22Rv1 (cell line): ENCODE measurements at regions not wholly inside any gene's neighbourhood (a gene's known extent, or its start where the extent isn't known, plus 50 kb on each side); places are given as distances from the start of the nearest gene placed in this dataset.

Source experiments
- H3K27ac ChIP-seq: fragments of 450-650 bp; 2 replicates; pipeline ENCODE4 v1.5.1; 2017
- CTCF ChIP-seq: fragments of 450-650 bp; IDR thresholded peaks from 2 replicates; pipeline ENCODE4 v1.5.1; 2017; ENCODE audit warnings: mild to moderate bottlenecking
- ZFX ChIP-seq: fragments of 450-650 bp; IDR thresholded peaks from 2 replicates; pipeline ENCODE4 v1.6.1; 2017; ENCODE audit warnings: antibody characterized with exemption, borderline replicate concordance

- TF ChIP-seq CTCF (0 out of 2 replicates have a peak, but pooled peaks have one; percentile 4), ZFX (no peak)
- no peak overlapping the region for H3K27ac ChIP-seq
Measured at GRCh38 chr17:70901870-70902269, 732.5 kb downstream of the KCNJ2 start.

DNA sequence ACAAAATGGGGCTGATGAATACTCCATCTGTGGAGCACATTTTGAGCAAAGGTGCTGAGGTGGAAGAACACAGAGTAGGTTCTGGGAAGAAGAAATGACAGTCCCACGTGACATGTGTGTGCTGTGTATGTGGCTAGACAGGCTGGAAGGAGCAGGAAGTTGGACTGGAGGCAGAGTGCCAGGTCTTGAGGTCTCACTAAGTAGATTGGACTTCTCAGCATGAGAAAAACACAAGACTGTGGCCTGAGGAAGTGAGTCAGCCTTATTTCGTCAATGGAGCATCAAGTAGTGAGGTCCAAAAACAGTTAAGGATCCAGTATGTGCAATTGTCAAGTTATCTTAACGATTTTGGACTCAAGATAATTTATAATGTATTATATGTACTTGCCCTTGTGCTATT is 736.5 kb downstream of the KCNJ2 start:
- H3K27ac ChIP-seq, result no peak overlapping the region
- no peak for TF ChIP-seq CTCF
- TF ChIP-seq ZFX, result no peak

DNA sequence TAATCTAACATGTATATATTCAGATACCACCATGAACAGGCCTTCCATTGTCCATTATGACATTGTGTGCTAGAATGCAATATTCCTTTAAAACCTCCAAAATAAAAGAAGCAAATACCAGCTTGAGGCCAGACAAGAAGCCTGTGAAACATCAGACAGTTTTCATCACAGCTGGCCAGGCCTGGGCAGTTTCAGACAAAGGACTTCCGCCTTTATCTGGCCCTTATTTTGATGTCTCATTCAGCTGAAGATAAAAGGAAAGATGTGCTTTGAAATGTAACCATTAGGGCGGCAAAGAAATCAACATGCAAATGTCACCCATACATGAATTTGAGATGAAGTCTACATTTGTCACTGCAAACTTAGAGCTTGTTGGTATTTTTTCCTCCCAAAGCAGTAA is 737.5 kb downstream of the KCNJ2 start:
- TF ChIP-seq CTCF (no peak), ZFX (no peak)
- H3K27ac ChIP-seq, result no peak overlapping the region

- TF ChIP-seq ZFX (no peak), CTCF (no peak)
- H3K27ac ChIP-seq, result no peak overlapping the region
Measured at GRCh38 chr17:70912716-70913485, 743.6 kb downstream of the KCNJ2 start.

DNA sequence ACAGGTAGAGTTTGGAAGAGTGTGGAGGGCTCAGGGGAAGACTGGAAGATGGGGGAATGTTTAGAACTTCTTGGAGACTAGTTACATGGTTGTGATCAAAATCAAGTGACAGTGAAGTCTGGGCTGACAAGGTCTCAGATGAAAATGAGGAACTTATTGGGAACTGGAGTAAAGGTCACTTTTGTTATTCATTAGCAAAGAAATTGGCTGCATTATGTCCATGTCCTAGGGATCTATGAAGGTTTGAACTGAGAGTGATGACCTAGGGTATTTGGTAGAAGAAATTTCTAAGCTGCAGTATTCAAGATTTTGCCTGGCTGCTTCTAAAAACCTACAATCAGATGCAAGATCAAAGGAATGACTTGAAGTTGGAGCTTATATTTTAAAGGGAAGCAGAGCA is 747.1 kb downstream of the KCNJ2 start:
- H3K27ac ChIP-seq, result no peak overlapping the region
- TF ChIP-seq CTCF (no peak), ZFX (no peak)

DNA sequence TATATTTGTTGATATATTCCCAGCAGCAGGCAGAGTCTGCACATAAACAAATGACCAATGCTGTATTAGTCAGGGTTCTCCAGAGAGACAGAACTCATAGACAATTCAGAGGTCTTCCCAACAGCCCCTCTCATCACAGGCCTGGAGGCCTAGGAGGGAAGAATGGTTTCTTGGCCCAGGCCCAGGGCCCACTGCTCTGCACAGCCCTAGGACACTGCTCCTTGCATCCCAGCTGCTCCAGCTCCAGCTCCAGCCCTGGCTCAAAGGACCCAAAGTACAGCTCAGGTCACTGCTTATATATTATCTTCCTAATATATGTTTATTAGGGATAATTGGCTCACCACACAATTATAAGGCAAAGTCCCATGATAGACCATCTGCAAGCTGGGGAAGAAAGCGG is 749.9 kb downstream of the KCNJ2 start:
- H3K27ac ChIP-seq, result no peak overlapping the region
- TF ChIP-seq CTCF, result no peak

DNA sequence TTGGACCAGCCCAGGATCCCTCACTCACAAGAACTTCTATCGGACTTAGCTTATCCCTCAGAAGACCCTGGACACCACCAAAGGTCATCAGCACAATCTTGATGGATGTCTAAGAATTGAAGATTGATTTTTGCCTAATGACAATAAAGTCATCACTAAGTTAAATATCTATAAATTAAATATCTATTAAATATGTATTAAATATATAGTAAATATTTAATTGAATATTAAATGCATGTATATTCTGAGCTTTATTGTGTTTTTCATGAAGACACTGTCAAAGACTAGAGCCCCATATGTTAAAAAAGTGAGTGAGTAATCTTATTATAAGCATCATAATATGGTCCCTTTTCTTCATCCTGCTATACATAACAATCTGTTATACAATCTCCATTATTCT is 751.1 kb downstream of the KCNJ2 start:
- no peak overlapping the region for H3K27ac ChIP-seq
- TF ChIP-seq ZFX (no peak), CTCF (no peak)
